KBM-7 (cell line): ENCODE measurements at regions not wholly inside any gene's neighbourhood (a gene's known extent, or its start where the extent isn't known, plus 50 kb on each side); places are given as distances from the start of the nearest gene placed in this dataset.

Source experiments
- DNase-seq: peaks from one replicate; pipeline ENCODE4 v3.0.0-alpha.2; 2015
- in situ Hi-C: fragments of 300-500 bp; cut with MboI; formaldehyde crosslinking; loops from 2 replicates; pipeline ENCODE4 v1.14.3; 2020; ENCODE audit warnings: low sequenced_read_pairs, low pct_unique_long_range_greater_than_20kb, mixed read lengths

GRCh38 chr18:61245276-61245675 is 88.0 kb upstream of the CDH20 start:
- DNase-seq = no peak
- in situ Hi-C loops = no loop called here

GRCh38 chr18:61248589-61248988 is 84.6 kb upstream of the CDH20 start:
- in situ Hi-C loops = no loop called here
- no peak for DNase-seq

- in situ Hi-C loops = no loop called here
- DNase-seq = no peak
These were observed 76.9 kb upstream of the CDH20 start for GRCh38 chr18:61256291-61256690.

GRCh38 chr18:61261870-61262269 is 71.4 kb upstream of the CDH20 start:
- in situ Hi-C loops = no loop called here
- no peak for DNase-seq

- in situ Hi-C loops = no loop called here
- DNase-seq = no peak
These were observed 60.4 kb upstream of the CDH20 start for GRCh38 chr18:61272793-61273192.

- in situ Hi-C loops = no loop called here
- no peak for DNase-seq
These were observed 59.7 kb upstream of the CDH20 start for GRCh38 chr18:61273533-61273932.

- no peak for DNase-seq
- in situ Hi-C loops = no loop called here
These were observed 58.7 kb upstream of the CDH20 start for GRCh38 chr18:61274416-61274960.

GRCh38 chr18:61277808-61278207 is 55.4 kb upstream of the CDH20 start:
- no peak for DNase-seq
- in situ Hi-C loops = no loop called here

- in situ Hi-C loops = no loop called here
- no peak for DNase-seq
These were observed 51.8 kb upstream of the CDH20 start for GRCh38 chr18:61281431-61281830.

- DNase-seq = no peak
- in situ Hi-C loops = no loop called here
These were observed 50.3 kb upstream of the CDH20 start for GRCh38 chr18:61282926-61283325.
